Peyer's patch (tissue), 4 donors: ENCODE measurements at regions not wholly inside any gene's neighbourhood (a gene's known extent, or its start where the extent isn't known, plus 50 kb on each side); places are given as distances from the start of the nearest gene placed in this dataset.

ENCODE experiments used
- DNase-seq, 3 donors: peaks; one replicate each; pipeline ENCODE4 v3.0.0-alpha.2; 2017 to 2019
- H3K27ac ChIP-seq, 4 donors: fragments of 200-600 bp; sonication (generic); one replicate each; pipeline ENCODE4 v1.5.1; 2016 to 2019
- H3K27me3 ChIP-seq, 2 donors: fragments of 200-600 bp; sonication (generic); one replicate each; pipeline ENCODE4 v1.5.1; 2019
- H3K36me3 ChIP-seq, 3 donors: fragments of 200-600 bp; sonication (generic); one replicate each; pipeline ENCODE4 v1.5.1; 2016 to 2019
- H3K4me1 ChIP-seq, 4 donors: fragments of 200-600 bp; sonication (generic); one replicate each; pipeline ENCODE4 v1.5.1; 2016 to 2019
- H3K4me3 ChIP-seq, 4 donors: fragments of 200-600 bp; sonication (generic); 1 replicate in 3 of 4; 2 replicates in 1 of 4; pipeline ENCODE4 v1.5.1; 2016 to 2019; ENCODE audit warnings: mild to moderate bottlenecking in 1 of 4
- H3K9me3 ChIP-seq, 4 donors: fragments of 200-600 bp; sonication (generic); one replicate each; pipeline ENCODE4 v1.5.1; 2016 to 2019; ENCODE audit warnings: mild to moderate bottlenecking in 1 of 4
- CTCF ChIP-seq, 6 experiments: fragments of 450-650 bp in 4 of 6; fragments of 200-600 bp in 2 of 6; sonication (generic) in 1 of 6; IDR thresholded peaks; one replicate each; pipeline ENCODE4 v1.5.1; 2017 to 2019; ENCODE audit warnings: antibody characterized with exemption in 6 of 6, mild to moderate bottlenecking in 3 of 6, moderate library complexity in 1 of 6
- POLR2A ChIP-seq, 2 donors: fragments of 450-650 bp; IDR thresholded peaks; one replicate each; pipeline ENCODE4 v1.5.1; 2017; ENCODE audit warnings: antibody characterized with exemption in 2 of 2, mild to moderate bottlenecking in 2 of 2, moderate library complexity in 2 of 2

DNA sequence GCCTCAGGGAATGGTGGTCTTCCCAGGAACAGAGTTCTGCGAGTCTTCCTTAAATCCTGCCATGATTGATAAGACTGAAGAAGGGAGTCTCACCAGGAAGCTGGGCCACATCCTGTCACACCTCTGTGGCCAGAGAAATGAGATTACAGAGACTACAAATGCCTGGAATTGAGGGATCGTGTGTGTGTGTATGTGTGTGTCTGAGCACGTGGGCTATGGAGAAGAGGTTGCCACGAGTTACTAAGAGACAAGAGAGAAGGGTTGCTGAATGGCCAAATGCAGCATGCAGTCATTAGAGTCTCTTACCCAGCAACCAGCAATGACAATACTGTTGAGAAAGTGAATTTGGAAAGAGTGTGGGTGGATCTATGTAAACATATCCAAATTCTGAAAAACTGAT, 443.1 kb downstream of the MFSD1 start:
- no peak overlapping the region for H3K4me3 ChIP-seq
- TF ChIP-seq CTCF (IDR thresholded peaks at IDR 0.05) (no peak), POLR2A (IDR thresholded peaks at IDR 0.05) (no peak)
- no peaks in the 10 kb centered on the region for H3K27me3 ChIP-seq
- no peaks in the 10 kb centered on the region for H3K36me3 ChIP-seq
- no peaks in the 10 kb centered on the region for H3K9me3 ChIP-seq
- DNase-seq: no peak
- no peak overlapping the region for H3K27ac ChIP-seq
- H3K4me1 ChIP-seq: no peaks in the 10 kb centered on the region

DNA sequence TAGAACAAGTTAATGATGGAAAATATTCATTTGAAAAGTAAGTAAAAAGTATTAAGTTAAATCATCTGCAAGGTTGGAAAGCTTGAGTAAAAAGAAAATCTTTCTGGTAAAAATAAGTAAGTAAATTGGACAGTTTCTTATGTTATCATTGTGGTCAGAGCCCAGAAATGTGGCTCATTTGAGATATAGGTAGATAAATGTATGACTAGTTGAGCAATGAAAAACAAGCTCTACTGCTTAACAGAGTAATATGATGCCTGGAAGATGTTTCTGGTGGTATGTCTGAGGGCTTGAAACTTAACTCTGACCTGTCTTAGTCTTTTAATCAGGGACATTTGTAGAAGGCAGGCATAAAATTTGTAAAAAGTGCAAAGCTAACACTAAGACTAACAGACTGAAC, 444.0 kb downstream of the MFSD1 start:
- Histone ChIP-seq H3K27ac (no peak overlapping the region), H3K9me3 (no peaks in the 10 kb centered on the region)
- TF ChIP-seq CTCF (IDR thresholded peaks at IDR 0.05) (no peak), POLR2A (IDR thresholded peaks at IDR 0.05) (no peak)

DNA sequence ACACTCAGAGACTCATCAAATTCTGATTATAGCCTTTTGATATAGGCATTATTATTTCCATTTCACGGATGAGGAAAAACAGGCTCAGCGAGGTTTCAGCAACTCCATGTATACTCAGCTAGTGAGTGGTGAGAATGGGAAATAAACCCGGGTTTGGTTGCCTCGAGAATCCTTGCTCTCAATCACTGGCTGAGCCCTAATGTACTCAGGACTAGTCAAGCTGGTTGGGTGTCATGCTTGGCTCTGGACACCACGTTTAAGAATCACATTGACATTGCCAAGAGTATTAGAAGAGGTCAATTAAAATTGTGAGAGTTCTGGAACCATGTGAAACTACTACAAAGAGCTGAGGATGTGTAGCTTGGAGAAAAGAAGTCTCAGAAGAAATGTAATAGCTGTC, 444.5 kb downstream of the MFSD1 start:
- Histone ChIP-seq H3K27me3 (no peaks in the 10 kb centered on the region), H3K9me3 (no peaks in the 10 kb centered on the region), H3K4me3 (no peak overlapping the region), H3K4me1 (no peaks in the 10 kb centered on the region), H3K36me3 (no peaks in the 10 kb centered on the region), H3K27ac (no peak overlapping the region)
- TF ChIP-seq POLR2A (IDR thresholded peaks at IDR 0.05): no peak
- no peak for TF ChIP-seq CTCF (IDR thresholded peaks at IDR 0.05)
- no peak for DNase-seq

More for the DNA sequence above, 444.0 kb downstream of the MFSD1 start:
- DNase-seq: no peak
- Histone ChIP-seq H3K4me1 (no peaks in the 10 kb centered on the region), H3K36me3 (no peaks in the 10 kb centered on the region), H3K27me3 (no peaks in the 10 kb centered on the region), H3K4me3 (no peak overlapping the region)

- H3K4me3 ChIP-seq: no peak overlapping the region
- H3K36me3 ChIP-seq: no peaks in the 10 kb centered on the region
- H3K9me3 ChIP-seq: peaks cover 0 to 10% (median 0%) of the 10 kb centered on the region in 4 donors
- H3K4me1 ChIP-seq: no peaks in the 10 kb centered on the region
- H3K27ac ChIP-seq: no peak overlapping the region
- TF ChIP-seq CTCF (IDR thresholded peaks at IDR 0.05): no peak
- no peak for DNase-seq
- H3K27me3 ChIP-seq: no peaks in the 10 kb centered on the region
Observed at GRCh38 chr3:159249472-159250174, 447.8 kb downstream of the MFSD1 start.

DNA sequence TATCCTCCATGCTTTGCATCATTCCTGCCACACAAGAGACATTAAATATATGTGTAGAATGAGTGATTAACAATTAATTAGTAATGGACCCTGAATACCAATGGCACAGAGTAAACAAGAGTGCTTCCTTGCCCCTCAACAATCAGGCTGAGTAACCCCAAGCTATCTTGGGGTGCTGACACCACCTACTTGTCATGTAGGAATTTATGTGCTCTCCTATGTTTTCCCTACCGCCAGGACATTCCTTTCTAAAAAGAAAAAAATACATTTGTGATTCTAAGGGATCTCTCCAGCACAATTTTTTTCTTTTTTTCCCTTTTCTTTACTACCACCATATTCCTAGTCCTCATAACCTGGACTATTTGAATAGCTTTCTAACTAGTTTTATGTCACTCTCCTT, 449.1 kb downstream of the MFSD1 start:
- no peak overlapping the region for H3K4me3 ChIP-seq
- no peak overlapping the region for H3K27ac ChIP-seq
- no peak for DNase-seq
- TF ChIP-seq POLR2A (IDR thresholded peaks at IDR 0.05) (no peak), CTCF (IDR thresholded peaks at IDR 0.05) (no peak)
- H3K27me3 ChIP-seq: no peaks in the 10 kb centered on the region
- no peaks in the 10 kb centered on the region for H3K36me3 ChIP-seq
- peaks cover 0 to 10% (median 0%) of the 10 kb centered on the region in 4 donors for H3K9me3 ChIP-seq
- no peaks in the 10 kb centered on the region for H3K4me1 ChIP-seq

- H3K4me3 ChIP-seq: no peak overlapping the region
- H3K4me1 ChIP-seq: no peaks in the 10 kb centered on the region
- no peak for TF ChIP-seq CTCF (IDR thresholded peaks at IDR 0.05)
- no peak for TF ChIP-seq POLR2A (IDR thresholded peaks at IDR 0.05)
- DNase-seq: no peak
- H3K9me3 ChIP-seq: peaks cover 0 to 10% (median 0%) of the 10 kb centered on the region in 4 donors
- H3K36me3 ChIP-seq: no peaks in the 10 kb centered on the region
- no peaks in the 10 kb centered on the region for H3K27me3 ChIP-seq
- no peak overlapping the region for H3K27ac ChIP-seq
Observed at GRCh38 chr3:159252274-159252673, 450.4 kb downstream of the MFSD1 start.
